Activated CD4-positive, alpha-beta T cell treated with anti-CD3 and anti-CD28 coated beads, Interleukin-2, amount 50 U/mL, for 24 hours (primary cell): ENCODE measurements at regions not wholly inside any gene's neighbourhood (a gene's known extent, or its start where the extent isn't known, plus 50 kb on each side); places are given as distances from the start of the nearest gene placed in this dataset.

Experiments
- DNase-seq, 2 donors: peaks; one replicate each; pipeline ENCODE4 v3.0.0-alpha.2; 2020; ENCODE audit warnings: low read depth in 1 of 2, low spot score in 1 of 2

DNA sequence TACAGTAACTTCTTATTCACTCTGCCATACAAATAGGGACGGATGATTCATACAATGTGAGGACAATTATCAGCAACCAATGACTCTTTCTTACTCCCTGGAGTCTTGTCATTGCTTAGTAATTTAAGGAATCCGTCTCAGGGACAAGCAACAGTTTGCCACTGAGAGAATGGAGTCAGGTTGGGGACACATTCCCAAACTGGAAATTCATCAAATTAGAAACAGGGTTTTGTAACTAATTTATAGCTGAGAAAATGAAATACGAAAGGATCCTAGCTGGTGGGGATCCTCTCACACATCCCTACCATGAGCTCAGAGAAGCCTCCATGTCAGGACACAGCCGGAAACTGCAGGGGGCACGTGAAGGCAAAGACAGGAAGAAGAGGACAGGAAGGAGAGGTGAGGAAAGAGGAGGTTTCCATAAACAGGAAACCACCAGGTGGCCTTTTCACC, 50.4 kb upstream of the KDR start:
- DNase-seq = no peak

DNA sequence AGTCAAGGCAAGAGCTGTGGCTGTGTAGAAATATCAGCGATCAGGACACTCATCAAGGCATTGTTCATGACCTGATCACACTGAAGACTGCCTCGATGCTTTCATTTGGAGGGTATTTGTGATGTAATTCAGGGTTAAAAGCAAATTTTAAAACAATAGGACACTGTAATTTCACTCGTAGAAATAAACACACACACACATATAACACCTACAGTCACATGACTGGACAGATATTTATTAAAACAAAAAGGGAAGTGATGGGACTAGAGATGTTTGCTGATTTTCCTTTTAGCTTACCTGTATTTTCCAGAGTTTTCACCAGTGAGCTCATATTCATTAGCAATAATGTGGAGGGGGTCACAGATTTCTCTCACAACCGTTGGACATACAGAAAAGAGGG, 51.1 kb upstream of the KDR start:
- no peak for DNase-seq

DNA sequence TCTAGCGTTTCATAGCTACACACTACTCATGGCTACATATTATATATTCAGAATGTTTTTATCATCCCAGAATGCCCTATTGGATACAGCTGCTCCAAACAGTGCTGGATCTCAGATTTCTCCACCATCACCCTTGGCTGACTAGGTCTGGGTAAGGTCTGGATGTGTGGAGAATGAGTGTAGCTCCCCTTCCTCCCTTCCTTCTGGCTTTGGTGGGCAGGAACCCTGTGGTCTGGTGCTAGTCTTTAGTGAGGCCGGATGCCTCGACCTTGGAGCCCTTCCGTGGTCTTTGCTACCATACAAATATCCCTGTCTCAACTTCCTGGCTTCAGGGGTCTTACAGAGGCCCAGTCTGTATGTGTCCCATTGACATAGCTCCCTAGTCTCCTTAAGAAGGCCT, 52.1 kb upstream of the KDR start:
- DNase-seq = no peak

DNA sequence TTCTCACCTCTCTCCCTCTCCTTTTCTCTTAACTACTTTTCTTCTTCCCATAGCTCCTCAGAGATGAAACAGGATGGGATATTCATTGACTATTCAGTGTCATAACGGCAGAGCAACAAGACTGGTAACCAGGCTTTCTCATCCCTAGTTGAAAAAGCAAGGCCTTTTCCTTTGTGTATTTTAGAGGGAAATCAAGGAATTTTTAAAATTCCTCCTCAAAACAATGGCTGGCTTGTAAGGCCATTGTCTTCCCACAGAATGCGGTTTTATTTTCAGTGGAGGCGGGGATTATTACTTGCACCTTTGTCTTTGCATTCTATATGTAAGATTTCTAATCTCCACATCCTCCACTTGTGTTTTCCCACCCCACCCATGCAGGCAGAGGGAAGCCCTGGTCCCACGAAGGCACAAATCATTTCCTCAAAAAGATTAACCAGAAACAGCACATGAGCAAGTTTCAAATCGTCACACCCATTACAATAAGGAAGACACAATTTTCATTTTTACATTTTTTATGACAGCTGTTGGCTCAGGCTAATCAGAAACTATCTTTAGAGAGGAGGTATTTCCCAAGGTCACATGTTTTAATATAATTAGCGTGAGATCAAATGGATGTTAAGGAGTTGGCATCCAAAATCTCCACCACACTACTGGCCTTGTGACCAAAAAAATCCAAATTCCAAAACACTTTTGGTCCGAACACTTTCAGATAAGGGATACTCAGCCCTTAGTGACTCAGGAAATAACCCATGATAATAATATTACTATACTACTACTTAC, 53.0 kb upstream of the KDR start:
- no peak for DNase-seq

DNA sequence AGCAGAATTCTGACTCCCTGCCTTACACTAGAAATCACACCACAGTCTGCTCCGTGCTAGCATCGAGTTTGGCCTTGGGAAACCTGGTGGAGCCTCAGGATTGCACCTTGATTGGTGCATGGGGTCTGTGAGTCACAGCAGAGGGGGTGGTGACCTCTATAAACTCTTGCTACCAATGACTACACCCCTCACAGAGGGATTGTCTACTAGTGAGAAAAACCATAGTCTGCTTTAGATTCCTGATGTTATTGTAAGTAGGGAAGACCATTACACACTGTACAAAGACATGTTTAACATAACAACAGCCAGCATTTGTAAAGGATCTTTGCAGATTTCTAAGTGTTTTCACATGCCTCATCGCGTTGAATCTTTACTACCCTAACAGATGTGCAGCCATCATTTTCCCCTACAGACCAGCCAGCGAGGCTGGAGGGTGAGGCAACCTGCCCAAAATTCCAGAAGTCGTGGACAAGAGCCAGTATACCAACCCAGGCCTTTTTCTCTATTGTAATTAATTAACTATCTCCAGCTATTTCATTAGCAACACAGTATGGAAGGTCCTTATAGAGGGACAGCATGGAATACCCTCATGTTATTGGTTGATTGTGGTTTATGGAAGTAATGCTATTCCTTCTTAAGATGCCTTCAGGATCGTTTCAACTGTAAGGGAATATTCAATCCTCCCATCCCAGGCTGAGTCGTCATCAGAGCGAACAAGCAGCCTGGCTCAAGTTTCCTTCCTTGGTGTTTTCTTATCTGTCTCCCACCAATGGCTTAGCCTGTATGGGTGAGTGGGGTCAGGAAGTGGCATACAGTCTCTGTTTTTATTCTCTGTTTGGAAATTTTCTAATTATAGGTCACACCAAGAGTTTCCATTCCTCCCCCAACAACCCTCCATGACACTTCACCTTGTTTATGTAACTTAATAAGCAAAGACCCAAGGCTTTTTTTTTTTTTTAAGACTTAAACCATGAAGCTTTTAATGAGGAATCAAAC, 55.9 kb upstream of the KDR start:
- DNase-seq = no peak

DNA sequence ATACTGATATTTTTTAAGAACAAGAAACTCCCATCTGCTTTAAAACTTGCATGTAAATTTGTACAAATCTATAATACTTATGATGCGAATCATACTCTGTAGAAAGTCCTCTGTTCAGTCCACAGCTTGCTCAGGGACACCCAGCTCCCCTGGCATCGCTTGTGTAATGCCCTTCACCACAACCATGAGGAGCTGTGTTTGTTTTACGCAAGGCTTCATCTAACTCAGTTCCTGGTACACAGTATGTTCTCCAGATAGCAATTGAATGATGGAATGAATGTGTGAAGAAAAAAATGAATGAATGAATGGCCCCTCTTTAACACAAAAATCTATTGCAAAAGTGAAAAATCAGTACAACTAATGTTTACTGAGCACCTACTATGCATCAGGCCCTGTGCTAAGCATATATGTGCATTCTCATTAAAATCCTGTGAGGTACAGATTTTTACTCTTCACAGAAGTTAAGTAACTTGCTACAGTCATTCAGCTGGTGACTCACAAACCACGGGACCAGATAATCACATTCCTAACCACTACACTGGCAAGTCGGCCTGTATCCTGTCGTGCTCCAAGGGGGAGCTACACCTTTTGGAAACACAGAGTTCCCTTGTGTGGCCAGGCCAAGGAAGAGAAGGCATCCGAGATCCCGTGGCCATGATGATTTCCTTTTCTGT, 58.7 kb upstream of the KDR start:
- no peak for DNase-seq

GRCh38 chr4:55184600-55185523, 59.5 kb upstream of the KDR start:
- peak in 1 of 2 donors; percentile 2 for DNase-seq

GRCh38 chr4:55186123-55186522, 60.7 kb upstream of the KDR start:
- no peak for DNase-seq

- DNase-seq = no peak
These were observed 61.3 kb upstream of the KDR start for GRCh38 chr4:55186700-55187099.

DNA sequence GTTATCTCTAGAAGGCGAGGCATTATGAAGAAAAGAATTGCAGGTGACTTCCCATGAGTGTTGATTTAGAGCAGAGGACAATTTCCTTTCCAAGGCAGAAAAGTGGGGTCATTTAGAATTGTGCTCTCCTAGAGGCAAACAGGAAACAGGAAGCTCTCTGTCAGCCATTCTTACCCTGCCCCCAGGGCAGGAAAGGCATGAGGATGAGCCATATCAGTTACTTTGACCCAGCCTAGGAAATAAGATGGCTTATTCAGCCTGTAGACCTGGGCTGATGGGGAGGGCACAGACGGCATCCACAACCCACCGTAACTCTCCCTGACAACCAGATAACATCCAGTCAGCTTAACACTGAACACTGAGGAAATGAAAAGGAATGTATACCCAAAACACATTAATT, 88.8 kb upstream of the KDR start:
- no peak for DNase-seq

DNA sequence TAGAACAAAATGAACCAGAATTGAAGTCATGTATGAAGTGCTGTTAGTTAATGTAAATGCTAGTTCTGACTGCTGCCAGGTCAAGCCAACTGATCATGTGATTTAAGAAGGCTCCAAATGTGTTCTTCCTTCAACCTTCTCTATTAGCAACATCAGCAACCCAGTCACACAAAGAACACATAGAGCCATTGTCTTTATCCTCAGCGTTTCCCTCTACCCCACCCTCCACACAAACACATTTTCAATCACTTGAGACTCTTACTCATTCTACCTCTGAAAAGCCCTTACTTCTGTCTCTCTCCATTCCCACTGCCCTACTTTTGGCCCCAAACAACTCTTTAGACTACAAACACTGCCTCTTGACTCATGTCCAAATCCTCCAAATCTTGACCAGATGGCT, 89.7 kb upstream of the KDR start:
- DNase-seq = no peak

GRCh38 chr4:55216863-55217635, 91.7 kb upstream of the KDR start:
- DNase-seq = no peak

GRCh38 chr4:55218041-55218440, 92.6 kb upstream of the KDR start:
- no peak for DNase-seq

- DNase-seq = no peak
These were observed 108.2 kb upstream of the SRD5A3 start for GRCh38 chr4:55237839-55238238.

DNA sequence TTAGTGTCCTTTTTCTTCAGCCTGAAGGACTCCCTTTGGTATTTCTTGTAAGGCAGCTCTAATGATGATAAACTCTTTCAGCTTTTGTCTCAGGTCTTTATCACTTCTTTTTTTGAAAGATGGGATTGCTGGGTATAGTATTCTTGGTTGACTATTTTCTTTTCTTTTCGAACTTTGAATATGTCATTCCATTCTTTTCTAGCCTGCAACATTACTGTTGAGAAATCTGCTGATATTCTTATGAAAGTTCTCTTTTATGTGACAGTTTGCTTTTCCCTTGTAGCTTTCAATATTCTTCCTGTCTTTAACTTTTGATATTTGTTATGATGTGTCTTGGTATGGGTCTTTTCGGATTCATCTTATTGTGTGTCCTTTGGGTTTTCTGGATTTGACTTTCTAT, 107.6 kb upstream of the SRD5A3 start:
- DNase-seq = no peak

GRCh38 chr4:55241461-55241860, 104.6 kb upstream of the SRD5A3 start:
- DNase-seq = no peak

DNA sequence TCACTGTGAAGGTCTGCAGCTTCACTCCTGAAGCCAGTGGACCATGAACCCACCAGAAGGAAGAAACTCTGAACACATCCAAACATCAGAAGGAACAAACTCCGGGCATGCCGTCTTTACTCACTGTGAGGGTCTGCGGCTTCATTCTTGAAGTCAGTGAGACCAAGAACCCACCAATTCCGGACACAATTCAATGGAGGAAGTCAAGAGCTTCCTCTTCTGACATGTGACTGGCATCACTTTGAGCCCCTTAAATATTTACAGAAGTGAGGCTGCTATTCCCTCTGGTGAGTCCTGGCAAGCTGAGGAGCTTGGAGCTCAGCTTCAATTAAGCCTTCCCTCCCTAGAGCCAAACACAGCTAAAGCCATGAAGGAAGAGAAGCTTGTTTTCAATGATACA, 103.5 kb upstream of the SRD5A3 start:
- no peak for DNase-seq

- no peak for DNase-seq
These were observed 98.5 kb upstream of the SRD5A3 start for GRCh38 chr4:55247521-55247920.

DNA sequence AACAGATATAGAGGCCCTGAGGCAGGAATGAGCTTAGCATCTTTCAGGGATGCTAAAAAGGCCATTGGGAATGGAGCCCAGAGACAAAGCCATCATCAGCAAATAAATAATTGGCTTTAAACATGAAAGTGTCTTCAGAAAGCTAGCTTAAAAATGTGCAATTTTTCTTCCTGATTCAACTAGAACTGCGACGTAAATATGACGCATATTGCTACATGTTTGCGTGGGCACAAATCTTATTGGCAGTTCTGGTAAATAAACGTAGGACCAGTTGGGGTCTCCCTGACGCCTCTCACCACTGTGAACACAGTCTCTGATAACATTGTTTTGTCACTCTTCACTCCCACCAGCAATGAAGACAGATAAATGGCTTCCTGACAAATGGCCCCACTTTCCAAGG, 97.3 kb upstream of the SRD5A3 start:
- DNase-seq = no peak

GRCh38 chr4:55249476-55249875, 96.6 kb upstream of the SRD5A3 start:
- DNase-seq = no peak
